DMS153 (cell line): ENCODE measurements at regions not wholly inside any gene's neighbourhood (a gene's known extent, or its start where the extent isn't known, plus 50 kb on each side); places are given as distances from the start of the nearest gene placed in this dataset.

Experiments
- DNase-seq: peaks from one replicate; lab custom pipeline; 2025; lab: John Stamatoyannopoulos, UW

- DNase-seq = no peak
Measured at GRCh38 chr13:22126433-22127021, 455.7 kb downstream of the FGF9 start.

- no peak for DNase-seq
Measured at GRCh38 chr13:22127277-22128164, 456.6 kb downstream of the FGF9 start.

GRCh38 chr13:22128441-22129408 is 457.9 kb downstream of the FGF9 start:
- DNase-seq = no peak

GRCh38 chr13:22130254-22130653 is 459.4 kb downstream of the FGF9 start:
- DNase-seq = no peak

GRCh38 chr13:22134261-22134660 is 463.4 kb downstream of the FGF9 start:
- no peak for DNase-seq

GRCh38 chr13:22135446-22135845 is 464.6 kb downstream of the FGF9 start:
- DNase-seq = no peak

GRCh38 chr13:22137361-22138050 is 466.6 kb downstream of the FGF9 start:
- no peak for DNase-seq

GRCh38 chr13:22138947-22139346 is 468.1 kb downstream of the FGF9 start:
- no peak for DNase-seq

GRCh38 chr13:22141716-22142115 is 470.8 kb downstream of the FGF9 start:
- DNase-seq = no peak

GRCh38 chr13:22143671-22144070 is 472.8 kb downstream of the FGF9 start:
- no peak for DNase-seq

GRCh38 chr13:22144806-22145205 is 473.9 kb downstream of the FGF9 start:
- no peak for DNase-seq

- no peak for DNase-seq
Measured at GRCh38 chr13:22148187-22148586, 477.3 kb downstream of the FGF9 start.

GRCh38 chr13:22152751-22153150 is 481.9 kb downstream of the FGF9 start:
- no peak for DNase-seq

GRCh38 chr13:22154041-22154440 is 483.2 kb downstream of the FGF9 start:
- DNase-seq = no peak

GRCh38 chr13:22161871-22162270 is 491.0 kb downstream of the FGF9 start:
- no peak for DNase-seq

GRCh38 chr13:22162889-22163288 is 492.0 kb downstream of the FGF9 start:
- DNase-seq = no peak

- no peak for DNase-seq
Measured at GRCh38 chr13:22168437-22169190, 497.7 kb downstream of the FGF9 start.

GRCh38 chr13:22169473-22169872 is 498.6 kb downstream of the FGF9 start:
- DNase-seq = no peak

GRCh38 chr13:22173610-22174009 is 502.7 kb downstream of the FGF9 start:
- DNase-seq = no peak

- no peak for DNase-seq
Measured at GRCh38 chr13:22175241-22175640, 504.4 kb downstream of the FGF9 start.

- DNase-seq = no peak
Measured at GRCh38 chr13:22175815-22176214, 504.9 kb downstream of the FGF9 start.
